ENCODE measurements at regions not wholly inside any gene's neighbourhood (a gene's known extent, or its start where the extent isn't known, plus 50 kb on each side); places are given as distances from the start of the nearest gene placed in this dataset.
A peak's percentile ranks its signal among the peaks of the same experiment; 100 is the strongest.

GRCh38 chr22:44627521-44628139 is 74.4 kb upstream of the PRR5 start:
- H3K9me3 ChIP-seq (ENCODE audit: control insufficient read depth, low read length) = peaks cover 31% of the 10 kb centered on the region
- no peak for DNase-seq (ENCODE audit: low read depth)
- H3K4me1 ChIP-seq (ENCODE audit: control insufficient read depth, insufficient read depth, low read length) = no peaks in the 10 kb centered on the region
- H3K27me3 ChIP-seq (replicated peaks; ENCODE audit: control insufficient read depth, insufficient read depth, low read length) = peaks cover 18% of the 10 kb centered on the region
- H3K4me3 ChIP-seq (ENCODE audit: low read length) = no peak overlapping the region
- no peak overlapping the region for H3K9ac ChIP-seq (ENCODE audit: low read length)
- H3K36me3 ChIP-seq (ENCODE audit: control insufficient read depth, insufficient read depth, low read length, severe bottlenecking) = no peaks in the 10 kb centered on the region

- Histone ChIP-seq H3K9ac (ENCODE audit: low read length) (no peak overlapping the region), H3K4me1 (ENCODE audit: control insufficient read depth, insufficient read depth, low read length) (no peaks in the 10 kb centered on the region), H3K27me3 (replicated peaks; ENCODE audit: control insufficient read depth, insufficient read depth, low read length) (peaks cover 18% of the 10 kb centered on the region), H3K36me3 (ENCODE audit: control insufficient read depth, insufficient read depth, low read length, severe bottlenecking) (no peaks in the 10 kb centered on the region), H3K4me3 (ENCODE audit: low read length) (no peak overlapping the region), H3K9me3 (ENCODE audit: control insufficient read depth, low read length) (peaks cover 16% of the 10 kb centered on the region)
- DNase-seq (ENCODE audit: low read depth) = peak; percentile 84
Observed at GRCh38 chr22:44625981-44626687, 75.9 kb upstream of the PRR5 start.

- DNase-seq (ENCODE audit: low read depth) = no peak
- Histone ChIP-seq H3K36me3 (ENCODE audit: control insufficient read depth, insufficient read depth, low read length, severe bottlenecking) (no peaks in the 10 kb centered on the region), H3K9ac (ENCODE audit: low read length) (no peak overlapping the region), H3K4me1 (ENCODE audit: control insufficient read depth, insufficient read depth, low read length) (no peaks in the 10 kb centered on the region), H3K4me3 (ENCODE audit: low read length) (no peak overlapping the region), H3K9me3 (ENCODE audit: control insufficient read depth, low read length) (peaks cover 9% of the 10 kb centered on the region), H3K27me3 (replicated peaks; ENCODE audit: control insufficient read depth, insufficient read depth, low read length) (peaks cover 24% of the 10 kb centered on the region)
Observed at GRCh38 chr22:44625421-44625760, 76.6 kb upstream of the PRR5 start.

GRCh38 chr22:44624689-44625420 is 77.1 kb upstream of the PRR5 start:
- no peak overlapping the region for H3K4me3 ChIP-seq (ENCODE audit: low read length)
- peaks cover 3% of the 10 kb centered on the region for H3K9me3 ChIP-seq (ENCODE audit: control insufficient read depth, low read length)
- DNase-seq (ENCODE audit: low read depth) = no peak
- H3K36me3 ChIP-seq (ENCODE audit: control insufficient read depth, insufficient read depth, low read length, severe bottlenecking) = no peaks in the 10 kb centered on the region
- peaks cover 27% of the 10 kb centered on the region for H3K27me3 ChIP-seq (replicated peaks; ENCODE audit: control insufficient read depth, insufficient read depth, low read length)
- H3K4me1 ChIP-seq (ENCODE audit: control insufficient read depth, insufficient read depth, low read length) = no peaks in the 10 kb centered on the region
- no peak overlapping the region for H3K9ac ChIP-seq (ENCODE audit: low read length)

- no peaks in the 10 kb centered on the region for H3K36me3 ChIP-seq (ENCODE audit: control insufficient read depth, insufficient read depth, low read length, severe bottlenecking)
- H3K9ac ChIP-seq (ENCODE audit: low read length) = no peak overlapping the region
- no peak overlapping the region for H3K4me3 ChIP-seq (ENCODE audit: low read length)
- H3K27me3 ChIP-seq (replicated peaks; ENCODE audit: control insufficient read depth, insufficient read depth, low read length) = peaks cover 32% of the 10 kb centered on the region
- H3K9me3 ChIP-seq (ENCODE audit: control insufficient read depth, low read length) = no peaks in the 10 kb centered on the region
- peak; percentile 23 for DNase-seq (ENCODE audit: low read depth)
- H3K4me1 ChIP-seq (ENCODE audit: control insufficient read depth, insufficient read depth, low read length) = no peaks in the 10 kb centered on the region
Observed at GRCh38 chr22:44623771-44624510, 78.1 kb upstream of the PRR5 start.

GRCh38 chr22:44622679-44623078 is 79.3 kb upstream of the PRR5 start:
- DNase-seq (ENCODE audit: low read depth) = no peak
- H3K4me3 ChIP-seq (ENCODE audit: low read length) = no peak overlapping the region
- H3K27me3 ChIP-seq (replicated peaks; ENCODE audit: control insufficient read depth, insufficient read depth, low read length) = peaks cover 35% of the 10 kb centered on the region
- no peaks in the 10 kb centered on the region for H3K4me1 ChIP-seq (ENCODE audit: control insufficient read depth, insufficient read depth, low read length)
- no peaks in the 10 kb centered on the region for H3K9me3 ChIP-seq (ENCODE audit: control insufficient read depth, low read length)
- H3K9ac ChIP-seq (ENCODE audit: low read length) = no peak overlapping the region
- H3K36me3 ChIP-seq (ENCODE audit: control insufficient read depth, insufficient read depth, low read length, severe bottlenecking) = no peaks in the 10 kb centered on the region

- DNase-seq (ENCODE audit: low read depth) = no peak
Observed at GRCh38 chr22:44622147-44622427, 79.9 kb upstream of the PRR5 start.

GRCh38 chr22:44621401-44622146 is 80.4 kb upstream of the PRR5 start:
- no peak for DNase-seq (ENCODE audit: low read depth)
- Histone ChIP-seq H3K9me3 (ENCODE audit: control insufficient read depth, low read length) (no peaks in the 10 kb centered on the region), H3K4me3 (ENCODE audit: low read length) (no peak overlapping the region), H3K9ac (ENCODE audit: low read length) (no peak overlapping the region), H3K36me3 (ENCODE audit: control insufficient read depth, insufficient read depth, low read length, severe bottlenecking) (no peaks in the 10 kb centered on the region), H3K27me3 (replicated peaks; ENCODE audit: control insufficient read depth, insufficient read depth, low read length) (peaks cover 32% of the 10 kb centered on the region), H3K4me1 (ENCODE audit: control insufficient read depth, insufficient read depth, low read length) (no peaks in the 10 kb centered on the region)

More at GRCh38 chr22:44622147-44622427, 79.9 kb upstream of the PRR5 start:
- H3K4me3 ChIP-seq (ENCODE audit: low read length) = no peak overlapping the region
- H3K27me3 ChIP-seq (replicated peaks; ENCODE audit: control insufficient read depth, insufficient read depth, low read length) = peaks cover 37% of the 10 kb centered on the region
- H3K9me3 ChIP-seq (ENCODE audit: control insufficient read depth, low read length) = no peaks in the 10 kb centered on the region
- no peaks in the 10 kb centered on the region for H3K4me1 ChIP-seq (ENCODE audit: control insufficient read depth, insufficient read depth, low read length)
- H3K9ac ChIP-seq (ENCODE audit: low read length) = no peak overlapping the region
- H3K36me3 ChIP-seq (ENCODE audit: control insufficient read depth, insufficient read depth, low read length, severe bottlenecking) = no peaks in the 10 kb centered on the region

GRCh38 chr22:44620841-44621257 is 81.2 kb upstream of the PRR5 start:
- Histone ChIP-seq H3K36me3 (ENCODE audit: control insufficient read depth, insufficient read depth, low read length, severe bottlenecking) (no peaks in the 10 kb centered on the region), H3K27me3 (replicated peaks; ENCODE audit: control insufficient read depth, insufficient read depth, low read length) (peaks cover 30% of the 10 kb centered on the region), H3K9me3 (ENCODE audit: control insufficient read depth, low read length) (no peaks in the 10 kb centered on the region), H3K4me3 (ENCODE audit: low read length) (no peak overlapping the region), H3K4me1 (ENCODE audit: control insufficient read depth, insufficient read depth, low read length) (no peaks in the 10 kb centered on the region), H3K9ac (ENCODE audit: low read length) (no peak overlapping the region)
- no peak for DNase-seq (ENCODE audit: low read depth)

- no peaks in the 10 kb centered on the region for H3K4me1 ChIP-seq (ENCODE audit: control insufficient read depth, insufficient read depth, low read length)
- H3K36me3 ChIP-seq (ENCODE audit: control insufficient read depth, insufficient read depth, low read length, severe bottlenecking) = no peaks in the 10 kb centered on the region
- H3K9me3 ChIP-seq (ENCODE audit: control insufficient read depth, low read length) = no peaks in the 10 kb centered on the region
- no peak overlapping the region for H3K9ac ChIP-seq (ENCODE audit: low read length)
- H3K4me3 ChIP-seq (ENCODE audit: low read length) = no peak overlapping the region
- H3K27me3 ChIP-seq (replicated peaks; ENCODE audit: control insufficient read depth, insufficient read depth, low read length) = peaks cover 25% of the 10 kb centered on the region
- DNase-seq (ENCODE audit: low read depth) = peak; percentile 25
Observed at GRCh38 chr22:44620129-44620840, 81.7 kb upstream of the PRR5 start.
